Ureter (tissue), 1 donor: ENCODE measurements at regions not wholly inside any gene's neighbourhood (a gene's known extent, or its start where the extent isn't known, plus 50 kb on each side); places are given as distances from the start of the nearest gene placed in this dataset.
"Not testable (repeated sequence)": the region's sequence is repeated elsewhere in the genome, so short reads cannot be mapped to it uniquely, and the experiment has no call there.

Experiments
- DNase-seq: peaks from one replicate; pipeline ENCODE4 v3.0.0-alpha.2; 2020; ENCODE audit warnings: low spot score
- donor health status: DM: yes; HTN: yes; CAD: no.

- DNase-seq, result no peak
Observed at GRCh38 chr3:117836296-117836695, 1126.7 kb downstream of the TUSC7 start.

- no peak for DNase-seq
Observed at GRCh38 chr3:117837391-117837790, 1127.8 kb downstream of the TUSC7 start.

- DNase-seq, result no peak
Observed at GRCh38 chr3:117842086-117842485, 1132.5 kb downstream of the TUSC7 start.

GRCh38 chr3:117843356-117843755 lies 1133.8 kb downstream of the TUSC7 start:
- no peak for DNase-seq

GRCh38 chr3:117844676-117845075 lies 1135.1 kb downstream of the TUSC7 start:
- no peak for DNase-seq

- DNase-seq, result no peak
Observed at GRCh38 chr3:117846238-117846637, 1136.7 kb downstream of the TUSC7 start.

- DNase-seq, result no peak
Observed at GRCh38 chr3:117848606-117849005, 1139.0 kb downstream of the TUSC7 start.

- no peak for DNase-seq
Observed at GRCh38 chr3:117853923-117854668, 1144.5 kb downstream of the TUSC7 start.

GRCh38 chr3:117856354-117856753 lies 1146.8 kb downstream of the TUSC7 start:
- DNase-seq, result no peak

- no peak for DNase-seq
Observed at GRCh38 chr3:117863146-117863545, 1153.6 kb downstream of the TUSC7 start.

GRCh38 chr3:117865338-117865737 lies 1155.8 kb downstream of the TUSC7 start:
- no peak for DNase-seq

GRCh38 chr3:117868766-117869165 lies 1159.2 kb downstream of the TUSC7 start:
- DNase-seq, result no peak

- DNase-seq, result no peak
Observed at GRCh38 chr3:117871934-117872333, 1162.4 kb downstream of the TUSC7 start.

GRCh38 chr3:117872594-117873248 lies 1161.9 kb downstream of the IGSF11 start:
- not testable (repeated sequence) for DNase-seq

GRCh38 chr3:117873249-117873600 lies 1161.4 kb downstream of the IGSF11 start:
- peak; percentile 47 for DNase-seq

- no peak for DNase-seq
Observed at GRCh38 chr3:117874028-117874690, 1160.5 kb downstream of the IGSF11 start.

GRCh38 chr3:117874904-117875874 lies 1159.5 kb downstream of the IGSF11 start:
- no peak for DNase-seq

- no peak for DNase-seq
Observed at GRCh38 chr3:117875887-117876286, 1158.8 kb downstream of the IGSF11 start.

GRCh38 chr3:117880638-117881037 lies 1154.0 kb downstream of the IGSF11 start:
- DNase-seq, result no peak

- no peak for DNase-seq
Observed at GRCh38 chr3:117881210-117881609, 1153.4 kb downstream of the IGSF11 start.

GRCh38 chr3:117885011-117885441 lies 1149.6 kb downstream of the IGSF11 start:
- DNase-seq, result no peak

GRCh38 chr3:117886147-117886546 lies 1148.5 kb downstream of the IGSF11 start:
- no peak for DNase-seq
